Panc1 (cell line): ENCODE measurements at regions not wholly inside any gene's neighbourhood (a gene's known extent, or its start where the extent isn't known, plus 50 kb on each side); places are given as distances from the start of the nearest gene placed in this dataset.

Source experiments
- CTCF ChIP-seq: fragments of 450-650 bp; IDR thresholded peaks from 2 replicates; pipeline ENCODE4 v1.5.1; 2017; ENCODE audit warnings: mild to moderate bottlenecking
- REST ChIP-seq, 2 experiments: IDR thresholded peaks; 2 replicates each; pipeline ENCODE4 v1.6.1; 2011 to 2012; ENCODE audit warnings: low read depth in 2 of 2, control low read depth in 1 of 2, low read length in 1 of 2, mild to moderate bottlenecking in 1 of 2, moderate library complexity in 1 of 2; ENCODE audit not compliant: insufficient read depth in 1 of 2
- SIN3A ChIP-seq: IDR thresholded peaks from 2 replicates; pipeline ENCODE4 v1.6.1; 2012; ENCODE audit warnings: low read depth, mild to moderate bottlenecking, low read length, moderate library complexity, borderline replicate concordance; ENCODE audit not compliant: insufficient read depth
- TCF7L2 ChIP-seq: IDR thresholded peaks from 2 replicates; pipeline ENCODE4 v1.6.1; 2011; ENCODE audit warnings: mild to moderate bottlenecking, low read depth, low read length, inconsistent platforms

- TF ChIP-seq TCF7L2 (no peak), REST (IDR thresholded peaks at IDR 0.05; ENCODE audit: insufficient read depth in 1 of 2, low read depth in 2 of 2, low read length in 1 of 2) (no peak), CTCF (peak; percentile 74; the same call in 1 of the 2 replicates), SIN3A (no peak)
Observed at GRCh38 chr13:31909864-31910551, 121.6 kb upstream of the FRY start.
